GM23248 (cell line): ENCODE measurements at regions not wholly inside any gene's neighbourhood (a gene's known extent, or its start where the extent isn't known, plus 50 kb on each side); places are given as distances from the start of the nearest gene placed in this dataset.
"Not testable (repeated sequence)": the region's sequence is repeated elsewhere in the genome, so short reads cannot be mapped to it uniquely, and the experiment has no call there.

Source experiments
- EZH2 ChIP-seq: fragments of 200-600 bp; sonication (generic); IDR thresholded peaks from 2 replicates; pipeline ENCODE4 v1.6.1; 2018; ENCODE audit warnings: antibody characterized with exemption, mild to moderate bottlenecking; ENCODE audit not compliant: insufficient read depth, poor library complexity, severe bottlenecking
- EZH2phosphoT487 ChIP-seq: fragments of 200-600 bp; sonication (generic); IDR thresholded peaks from 2 replicates; pipeline ENCODE4 v1.6.1; 2018; ENCODE audit warnings: antibody characterized with exemption, moderate library complexity, mild to moderate bottlenecking, low read depth; ENCODE audit not compliant: insufficient read depth

DNA sequence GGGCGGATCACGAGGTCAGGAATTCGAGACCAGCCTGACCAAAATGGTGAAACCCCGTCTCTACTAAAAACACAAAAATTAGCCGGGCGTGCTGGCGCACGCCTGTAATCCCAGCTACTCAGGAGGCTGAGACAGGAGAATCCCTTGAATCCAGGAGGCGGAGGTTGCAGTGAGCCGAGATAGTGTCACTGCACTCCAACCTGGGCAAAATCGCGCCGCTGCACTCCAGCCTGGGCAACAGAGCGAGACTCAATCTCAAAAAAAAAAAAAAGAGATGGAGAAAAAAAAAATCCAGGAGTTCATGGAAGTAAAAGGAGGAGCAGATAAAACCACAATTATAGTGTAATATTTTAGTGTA, 76.3 kb upstream of the ZNF184 start:
- not testable (repeated sequence) for TF ChIP-seq EZH2, EZH2phosphoT487
